Activated CD8-positive, alpha-beta T cell treated with anti-CD3 and anti-CD28 coated beads for 36 hours (primary cell): ENCODE measurements at regions not wholly inside any gene's neighbourhood (a gene's known extent, or its start where the extent isn't known, plus 50 kb on each side); places are given as distances from the start of the nearest gene placed in this dataset.

Experiments used
- ATAC-seq: fragments of 200-7000 bp; cut with Tn5 transposase; one replicate; pipeline ENCODE4 v1.10.0; 2021; ENCODE audit warnings: mild to moderate bottlenecking, moderate library complexity
- CTCF ChIA-PET: fragments of 350-600 bp; sonication (Branson Sonifier 250); formaldehyde crosslinking; loops from one replicate; lab custom pipeline; 2021; ENCODE audit warnings: antibody characterized with exemption; lab: Charles Lee
- POLR2A ChIA-PET: fragments of 350-600 bp; sonication (Branson Sonifier 250); formaldehyde crosslinking; loops from one replicate; lab custom pipeline; 2021; ENCODE audit warnings: antibody characterized with exemption; lab: Charles Lee
- DNase-seq: peaks from one replicate; pipeline ENCODE4 v3.0.0-alpha.2; 2020
- H3K27ac Mint-ChIP-seq: one replicate; pipeline ENCODE4 v1.8.0; 2021; ENCODE audit warnings: mild to moderate bottlenecking, mixed read lengths
- H3K27me3 Mint-ChIP-seq: one replicate; pipeline ENCODE4 v1.8.0; 2021; ENCODE audit warnings: mixed read lengths
- H3K36me3 Mint-ChIP-seq: one replicate; pipeline ENCODE4 v1.8.0; 2021; ENCODE audit warnings: low read depth, mixed read lengths
- H3K4me1 Mint-ChIP-seq: one replicate; pipeline ENCODE4 v1.8.0; 2021; ENCODE audit warnings: low read depth, mixed read lengths
- H3K4me3 Mint-ChIP-seq: one replicate; pipeline ENCODE4 v1.8.0; 2021; ENCODE audit warnings: mild to moderate bottlenecking, moderate library complexity, mixed read lengths
- H3K9me3 Mint-ChIP-seq: one replicate; pipeline ENCODE4 v1.8.0; 2021; ENCODE audit warnings: mixed read lengths
- CTCF ChIP-seq: fragments of 200-600 bp; IDR thresholded peaks from one replicate; pipeline ENCODE4 v1.8.0; 2022; ENCODE audit warnings: antibody characterized with exemption, mild to moderate bottlenecking
- intact Hi-C: fragments of 100-400 bp; cut with micrococcal nuclease; formaldehyde crosslinking; loops from one replicate; pipeline ENCODE4 v1.10.0; 2022

DNA sequence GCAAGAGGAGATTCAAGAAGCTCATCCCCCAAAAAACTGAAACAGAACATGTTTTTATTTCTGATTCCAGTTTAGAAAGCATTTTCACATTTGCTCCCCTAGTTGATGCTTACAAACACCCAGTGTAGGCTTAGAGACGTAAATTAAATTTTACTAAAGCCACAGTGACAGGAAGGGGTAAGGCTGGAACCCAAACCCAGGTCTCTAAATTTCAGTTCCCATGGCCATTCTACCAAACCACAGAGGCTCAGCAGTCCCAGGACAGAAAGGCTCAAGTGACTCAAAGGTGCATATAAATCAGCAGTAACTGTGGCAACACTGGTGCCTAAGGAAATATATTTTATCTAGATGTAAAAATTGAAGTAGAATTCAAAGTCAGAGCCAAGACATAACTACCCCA, 128.7 kb downstream of the CEP120 start:
- TF ChIP-seq CTCF, result no peak
- H3K36me3 Mint-ChIP-seq, result no peaks in the 10 kb centered on the region
- intact Hi-C loops, result no loop called here
- no peak for DNase-seq
- POLR2A ChIA-PET, result no interaction called here
- no peak overlapping the region for H3K4me3 Mint-ChIP-seq
- ATAC-seq, result no peak
- H3K27ac Mint-ChIP-seq, result no peak overlapping the region
- peaks cover 13% of the 10 kb centered on the region for H3K27me3 Mint-ChIP-seq
- no peaks in the 10 kb centered on the region for H3K4me1 Mint-ChIP-seq
- peaks cover 1% of the 10 kb centered on the region for H3K9me3 Mint-ChIP-seq
- CTCF ChIA-PET, result no interaction called here

- Mint-ChIP-seq H3K27me3 (peaks cover 34% of the 10 kb centered on the region), H3K4me3 (no peak overlapping the region), H3K9me3 (no peaks in the 10 kb centered on the region), H3K4me1 (no peaks in the 10 kb centered on the region), H3K27ac (no peak overlapping the region), H3K36me3 (no peaks in the 10 kb centered on the region)
- POLR2A ChIA-PET, result no interaction called here
- TF ChIP-seq CTCF, result no peak
- ATAC-seq, result no peak
- intact Hi-C loops, result no loop called here
- CTCF ChIA-PET, result no interaction called here
- DNase-seq, result no peak
Measured at GRCh38 chr5:123289210-123289609, 134.0 kb downstream of the CEP120 start.

GRCh38 chr5:123287881-123288280, 135.3 kb downstream of the CEP120 start:
- H3K4me1 Mint-ChIP-seq, result no peaks in the 10 kb centered on the region
- intact Hi-C loops, result no loop called here
- no peak for ATAC-seq
- peaks cover 39% of the 10 kb centered on the region for H3K27me3 Mint-ChIP-seq
- no peaks in the 10 kb centered on the region for H3K36me3 Mint-ChIP-seq
- no peak overlapping the region for H3K27ac Mint-ChIP-seq
- H3K4me3 Mint-ChIP-seq, result no peak overlapping the region
- CTCF ChIA-PET, result no interaction called here
- TF ChIP-seq CTCF, result no peak
- no peak for DNase-seq
- POLR2A ChIA-PET, result no interaction called here
- no peaks in the 10 kb centered on the region for H3K9me3 Mint-ChIP-seq

GRCh38 chr5:123286891-123287290, 136.3 kb downstream of the CEP120 start:
- H3K27me3 Mint-ChIP-seq, result peaks cover 37% of the 10 kb centered on the region
- no peak overlapping the region for H3K4me3 Mint-ChIP-seq
- intact Hi-C loops, result no loop called here
- POLR2A ChIA-PET, result no interaction called here
- no peak for DNase-seq
- H3K9me3 Mint-ChIP-seq, result no peaks in the 10 kb centered on the region
- no peaks in the 10 kb centered on the region for H3K4me1 Mint-ChIP-seq
- CTCF ChIA-PET, result no interaction called here
- TF ChIP-seq CTCF, result no peak
- no peaks in the 10 kb centered on the region for H3K36me3 Mint-ChIP-seq
- H3K27ac Mint-ChIP-seq, result no peak overlapping the region
- no peak for ATAC-seq

DNA sequence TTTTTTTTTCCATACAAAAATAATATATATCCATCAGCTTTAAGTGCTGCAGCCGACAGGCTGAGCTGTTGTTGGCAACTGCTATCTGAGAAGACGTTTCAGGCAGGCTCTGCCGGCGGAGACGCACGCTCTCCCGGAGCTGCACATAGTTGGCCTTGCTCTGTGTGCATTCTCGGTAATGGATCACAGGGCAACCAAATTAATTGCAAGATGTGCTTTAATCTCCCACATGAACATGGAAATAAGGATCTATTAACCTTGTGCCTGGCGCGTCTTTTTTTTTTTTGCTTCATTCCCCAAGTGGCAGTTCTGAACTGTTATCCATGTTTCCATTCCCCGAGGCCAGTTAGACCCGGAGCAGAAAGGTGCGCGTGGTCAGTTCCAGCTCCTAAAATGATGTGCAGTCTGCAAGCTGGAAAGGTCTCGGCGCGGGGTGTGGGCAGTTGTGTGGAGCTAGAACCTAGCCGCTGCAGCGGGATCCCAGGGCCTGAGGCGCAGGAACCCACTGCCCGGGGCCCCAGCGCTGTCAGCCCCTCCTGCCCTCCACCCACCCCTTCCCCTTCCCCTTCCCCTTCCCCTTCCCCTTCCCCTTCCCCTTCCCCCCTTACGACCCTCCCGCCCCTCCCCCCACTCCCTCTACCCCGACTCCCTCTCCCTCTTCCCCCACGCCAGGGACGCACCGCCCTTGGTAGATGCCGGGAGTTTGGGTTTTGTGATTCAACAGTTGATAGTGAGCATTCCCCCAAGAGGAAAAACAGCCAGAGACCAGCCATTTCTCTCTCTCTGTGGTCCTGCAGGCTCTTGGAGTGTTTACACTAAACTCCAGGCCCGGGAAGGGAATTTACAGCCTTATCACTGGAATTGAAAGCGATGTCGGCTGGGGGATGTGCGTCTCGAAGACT, 137.8 kb downstream of the CEP120 start:
- ATAC-seq, result no peak
- intact Hi-C loops, result no loop called here
- ChIA-PET POLR2A (no interaction called here), CTCF (no interaction called here)
- TF ChIP-seq CTCF, result no peak
- Mint-ChIP-seq H3K27ac (no peak overlapping the region), H3K4me3 (no peak overlapping the region), H3K9me3 (no peaks in the 10 kb centered on the region), H3K4me1 (no peaks in the 10 kb centered on the region), H3K36me3 (no peaks in the 10 kb centered on the region), H3K27me3 (peaks cover 36% of the 10 kb centered on the region)
- DNase-seq, result no peak
